ENCODE measurements at regions not wholly inside any gene's neighbourhood (a gene's known extent, or its start where the extent isn't known, plus 50 kb on each side); places are given as distances from the start of the nearest gene placed in this dataset.

- TF ChIP-seq ZNF274 (IDR thresholded peaks at IDR 0.05; ENCODE audit: low read depth, low read length) (no peak), YY1 (IDR thresholded peaks at IDR 0.05; ENCODE audit: insufficient read depth, insufficient read length) (no peak)
Measured at GRCh38 chr13:90320664-90321063, 1026.8 kb upstream of the MIR17HG start.
